A673 (cell line): ENCODE measurements at regions not wholly inside any gene's neighbourhood (a gene's known extent, or its start where the extent isn't known, plus 50 kb on each side); places are given as distances from the start of the nearest gene placed in this dataset.

Source experiments
- BruUV-seq: library from RNA; stranded (reverse); fragments of 400-500 nt; replicated peaks from 2 replicates; lab custom pipeline; 2021; lab: Mats Ljungman, UMichigan
- CTCF ChIA-PET: fragments of 300-600 bp; sonication (Branson Sonifier 250); formaldehyde crosslinking; loops from one replicate; lab custom pipeline; 2022; ENCODE audit warnings: antibody characterized with exemption; lab: Charles Lee
- POLR2A ChIA-PET: fragments of 300-600 bp; sonication (Branson Sonifier 250); formaldehyde crosslinking; loops from one replicate; lab custom pipeline; 2022; ENCODE audit warnings: antibody characterized with exemption; ENCODE audit not compliant: low non-redundant PET; lab: Charles Lee
- DNase-seq: peaks from one replicate; pipeline ENCODE4 v3.0.0-alpha.2; 2015; ENCODE audit warnings: low spot score
- H3K27ac ChIP-seq: fragments of 200-600 bp; sonication (generic); 2 replicates; pipeline ENCODE4 v1.5.1; 2016; ENCODE audit warnings: mixed run types, low read depth, mild to moderate bottlenecking, mixed read lengths, antibody characterized with exemption, low read length; ENCODE audit not compliant: poor library complexity, severe bottlenecking
- H3K27me3 ChIP-seq: fragments of 200-600 bp; sonication (generic); replicated peaks from 2 replicates; pipeline ENCODE4 v1.6.1; 2017; ENCODE audit warnings: mixed run types, low read depth, mild to moderate bottlenecking, mixed read lengths, antibody characterized with exemption, low read length; ENCODE audit not compliant: insufficient read depth, poor library complexity
- H3K36me3 ChIP-seq: fragments of 200-600 bp; sonication (generic); 2 replicates; pipeline ENCODE4 v1.6.1; 2016; ENCODE audit warnings: mixed run types, mild to moderate bottlenecking, mixed read lengths, antibody characterized with exemption, low read length; ENCODE audit not compliant: insufficient read depth, poor library complexity, severe bottlenecking
- H3K4me1 ChIP-seq: fragments of 200-600 bp; sonication (generic); 2 replicates; pipeline ENCODE4 v1.6.1; 2017; ENCODE audit warnings: mixed run types, mild to moderate bottlenecking, mixed read lengths, antibody characterized with exemption, low read length; ENCODE audit not compliant: insufficient read depth, poor library complexity, severe bottlenecking
- H3K4me3 ChIP-seq: fragments of 200-600 bp; sonication (generic); 2 replicates; pipeline ENCODE4 v1.5.1; 2016; ENCODE audit warnings: low read depth, mixed run types, mild to moderate bottlenecking, mixed read lengths, low read length; ENCODE audit not compliant: poor library complexity, severe bottlenecking
- H3K9me3 ChIP-seq: fragments of 200-600 bp; sonication (generic); 2 replicates; pipeline ENCODE4 v1.6.1; 2016; ENCODE audit warnings: mixed run types, low read depth, mild to moderate bottlenecking, mixed read lengths, antibody characterized with exemption, low read length; ENCODE audit not compliant: poor library complexity, severe bottlenecking
- EZH2 ChIP-seq: fragments of 200-600 bp; sonication (generic); IDR thresholded peaks from 2 replicates; pipeline ENCODE4 v1.6.1; 2017; ENCODE audit warnings: borderline replicate concordance, low read depth, mild to moderate bottlenecking, mixed read lengths, antibody characterized with exemption, low read length; ENCODE audit not compliant: poor library complexity, severe bottlenecking
- intact Hi-C: fragments of 100-400 bp; cut with micrococcal nuclease; formaldehyde crosslinking; loops from one replicate; pipeline ENCODE4 v1.10.0; 2022; ENCODE audit not compliant: unreplicated experiment
- TF ChIP-seq, protein P1 (sequence below): fragments of 300-800, 200-600 bp; sonication (generic); conservative IDR thresholded peaks from 2 replicates; pipeline ENCODE4 v1.5.1; 2017; ENCODE audit warnings: low read depth, mild to moderate bottlenecking, antibody characterized with exemption, low read length, moderate library complexity, mixed read lengths

DNA sequence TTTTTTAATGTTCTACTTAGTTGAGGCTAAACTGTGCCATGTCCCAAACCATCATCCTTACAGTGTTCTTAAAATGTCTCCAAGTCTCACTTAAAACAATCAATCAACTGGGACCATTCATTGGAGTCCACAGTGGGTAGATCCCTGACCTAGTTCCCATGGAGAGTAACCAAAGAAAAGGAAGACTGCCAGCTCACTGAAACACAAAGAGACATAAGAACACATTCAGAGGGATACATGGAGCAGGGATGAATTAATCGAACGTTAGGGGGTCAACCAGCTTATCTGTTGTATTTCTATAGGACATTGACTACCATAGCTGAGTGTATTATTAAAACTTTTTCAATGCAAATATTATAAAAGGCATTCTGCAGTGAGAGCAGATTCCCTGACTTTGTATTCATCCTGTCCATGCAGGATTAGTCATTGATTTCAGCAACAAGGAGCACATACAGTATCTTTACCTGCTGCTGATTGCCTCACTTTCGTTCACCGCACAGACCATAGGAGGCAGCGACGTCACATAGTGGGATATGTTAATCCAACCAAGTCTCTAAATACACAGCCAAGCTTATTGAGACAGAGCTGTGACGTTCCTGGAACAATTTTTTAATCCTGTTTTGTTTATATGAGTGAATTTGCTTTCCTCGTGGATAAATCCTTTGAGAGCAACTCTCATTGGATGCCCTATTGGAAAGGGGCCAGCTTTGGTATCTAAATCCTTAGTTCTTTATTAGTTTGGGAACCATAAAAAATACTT, 364.9 kb upstream of the RBMS3 start:
- ChIA-PET POLR2A (no interaction called here), CTCF (interaction anchor here (0.7 to 1.6 kb wide), 7 partner anchors 56 to 1230 kb away, joined by 3 to 8 read pairs (median 4); no protein-coding TSS in a partner anchor)
- intact Hi-C loops = loop anchor here (1.0 to 5.0 kb wide), 3 partner anchors 366 to 1118 kb away; partner anchors contain the start of gene RBMS3
- H3K36me3 ChIP-seq = no peaks in the 10 kb centered on the region
- H3K27ac ChIP-seq = no peak overlapping the region
- no peaks in the 10 kb centered on the region for H3K27me3 ChIP-seq
- peak overlapping the region; percentile 35 for H3K4me3 ChIP-seq
- TF ChIP-seq EZH2 = no peak
- TF ChIP-seq, protein P1, sequence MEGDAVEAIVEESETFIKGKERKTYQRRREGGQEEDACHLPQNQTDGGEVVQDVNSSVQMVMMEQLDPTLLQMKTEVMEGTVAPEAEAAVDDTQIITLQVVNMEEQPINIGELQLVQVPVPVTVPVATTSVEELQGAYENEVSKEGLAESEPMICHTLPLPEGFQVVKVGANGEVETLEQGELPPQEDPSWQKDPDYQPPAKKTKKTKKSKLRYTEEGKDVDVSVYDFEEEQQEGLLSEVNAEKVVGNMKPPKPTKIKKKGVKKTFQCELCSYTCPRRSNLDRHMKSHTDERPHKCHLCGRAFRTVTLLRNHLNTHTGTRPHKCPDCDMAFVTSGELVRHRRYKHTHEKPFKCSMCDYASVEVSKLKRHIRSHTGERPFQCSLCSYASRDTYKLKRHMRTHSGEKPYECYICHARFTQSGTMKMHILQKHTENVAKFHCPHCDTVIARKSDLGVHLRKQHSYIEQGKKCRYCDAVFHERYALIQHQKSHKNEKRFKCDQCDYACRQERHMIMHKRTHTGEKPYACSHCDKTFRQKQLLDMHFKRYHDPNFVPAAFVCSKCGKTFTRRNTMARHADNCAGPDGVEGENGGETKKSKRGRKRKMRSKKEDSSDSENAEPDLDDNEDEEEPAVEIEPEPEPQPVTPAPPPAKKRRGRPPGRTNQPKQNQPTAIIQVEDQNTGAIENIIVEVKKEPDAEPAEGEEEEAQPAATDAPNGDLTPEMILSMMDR = peak; percentile 45; the same call in 1 of the 2 replicates
- peaks cover 12% of the 10 kb centered on the region for H3K4me1 ChIP-seq
- no peaks in the 10 kb centered on the region for H3K9me3 ChIP-seq
- DNase-seq = peak; percentile 75
- no TSS peak for BruUV-seq

DNA sequence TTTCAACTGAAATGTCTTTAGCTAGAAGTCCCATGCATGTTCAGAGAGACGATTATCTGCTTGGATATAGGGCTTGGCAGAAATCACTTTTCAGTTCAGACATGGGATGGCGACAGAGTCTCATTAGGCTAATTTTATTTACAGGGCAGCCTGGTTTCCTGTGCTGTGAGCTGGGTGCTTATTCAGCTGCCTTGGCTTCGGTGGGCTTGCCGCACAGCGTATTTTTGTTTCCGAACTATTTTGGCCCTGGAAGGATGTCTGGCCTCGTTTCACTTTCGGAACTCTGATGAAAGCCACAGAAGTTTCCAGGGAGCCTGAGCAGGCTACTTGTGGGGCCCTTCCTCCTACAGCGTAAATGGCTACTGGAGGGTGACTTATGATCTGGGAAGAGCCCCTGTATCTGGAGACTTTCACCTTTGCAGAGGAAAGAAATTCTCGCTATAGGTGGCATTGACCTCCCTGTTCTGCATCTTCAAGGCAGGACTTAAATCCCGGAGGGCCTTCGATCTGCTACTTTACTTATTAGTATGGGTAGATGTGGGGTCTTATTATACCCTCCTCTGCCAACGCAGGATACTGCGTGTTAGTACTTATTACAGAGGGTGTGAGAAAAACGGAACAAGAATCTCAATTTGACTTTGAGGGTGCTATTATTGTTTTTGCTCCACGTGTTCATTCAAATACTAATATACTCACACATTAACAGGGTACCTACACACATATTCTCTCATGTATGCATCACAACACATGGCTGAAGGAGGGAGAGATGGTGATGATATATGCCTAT, 364.0 kb upstream of the RBMS3 start:
- Histone ChIP-seq H3K4me3 (peak overlapping the region; percentile 35), H3K36me3 (no peaks in the 10 kb centered on the region), H3K9me3 (no peaks in the 10 kb centered on the region), H3K27ac (peak overlapping the region; percentile 25), H3K4me1 (peaks cover 12% of the 10 kb centered on the region), H3K27me3 (no peaks in the 10 kb centered on the region)
- BruUV-seq = no TSS peak
- TF ChIP-seq, protein P1 = peak; percentile 72
- TF ChIP-seq EZH2 = no peak
- intact Hi-C loops = loop anchor here (1.0 to 5.0 kb wide), 3 partner anchors 365 to 1117 kb away; partner anchors contain the start of gene RBMS3
- POLR2A ChIA-PET = interaction anchor here (0.6 kb wide), 1 partner anchor 848 kb away, joined by 3 read pairs; no protein-coding TSS in a partner anchor
- DNase-seq = peak; percentile 85
- CTCF ChIA-PET = interaction anchor here (0.6 to 1.6 kb wide), 5 partner anchors 57 to 848 kb away, joined by 4 to 8 read pairs (median 4); no protein-coding TSS in a partner anchor

DNA sequence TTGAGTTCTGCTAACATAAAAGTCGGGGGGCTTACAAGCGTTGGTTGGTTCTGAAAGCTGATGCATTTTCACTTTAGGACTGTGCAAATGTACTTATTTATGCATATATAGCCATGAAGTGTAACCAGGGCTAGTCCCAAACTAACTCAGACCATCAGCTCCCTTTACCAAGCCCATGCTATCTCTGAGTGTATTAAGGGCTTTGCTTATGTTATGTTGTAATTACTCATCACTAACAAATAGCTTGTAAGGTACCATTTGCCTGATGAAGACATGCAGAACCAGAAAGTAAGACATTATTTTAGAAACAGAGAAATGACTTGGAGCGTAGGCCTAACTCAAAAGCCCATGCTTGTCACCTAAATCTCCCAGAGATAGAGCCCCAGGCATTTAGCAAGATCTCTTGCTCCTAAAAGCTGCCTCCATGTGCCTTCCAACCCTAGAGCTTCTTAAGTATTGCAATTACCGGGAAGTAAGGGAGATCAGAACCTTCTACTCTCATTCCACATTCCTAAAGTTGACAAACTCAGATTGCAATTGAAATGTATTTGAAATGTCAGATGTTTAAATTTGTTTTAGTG, 362.9 kb upstream of the RBMS3 start:
- no peaks in the 10 kb centered on the region for H3K27me3 ChIP-seq
- intact Hi-C loops = loop anchor here (2.0 to 5.0 kb wide), 2 partner anchors 364 to 847 kb away; partner anchors contain the start of gene RBMS3
- no peak overlapping the region for H3K27ac ChIP-seq
- no peak for DNase-seq
- POLR2A ChIA-PET = no interaction called here
- no peaks in the 10 kb centered on the region for H3K9me3 ChIP-seq
- H3K36me3 ChIP-seq = no peaks in the 10 kb centered on the region
- no TSS peak for BruUV-seq
- TF ChIP-seq, protein P1 = no peak
- TF ChIP-seq EZH2 = no peak
- H3K4me3 ChIP-seq = no peak overlapping the region
- H3K4me1 ChIP-seq = peaks cover 12% of the 10 kb centered on the region
- CTCF ChIA-PET = interaction anchor here (1.0 kb wide), 1 partner anchor 119 kb away, joined by 5 read pairs; no protein-coding TSS in a partner anchor
